Gastrocnemius medialis (tissue), 4 donors: ENCODE measurements at regions not wholly inside any gene's neighbourhood (a gene's known extent, or its start where the extent isn't known, plus 50 kb on each side); places are given as distances from the start of the nearest gene placed in this dataset.

Experiments
- CTCF ChIP-seq, 5 experiments: fragments of 450-650 bp in 3 of 5; fragments of 200-600 bp in 2 of 5; sonication (generic) in 2 of 5; IDR thresholded peaks in 4 of 5; conservative IDR thresholded peaks in 1 of 5; 1 replicate in 4 of 5; 2 replicates in 1 of 5; pipeline ENCODE4 v1.5.1; 2016 to 2019; ENCODE audit warnings: antibody characterized with exemption in 5 of 5, mild to moderate bottlenecking in 3 of 5, moderate library complexity in 3 of 5
- POLR2A ChIP-seq, 2 donors: fragments of 450-650 bp; IDR thresholded peaks; one replicate each; pipeline ENCODE4 v1.6.1; 2017; ENCODE audit warnings: antibody characterized with exemption in 2 of 2, mild to moderate bottlenecking in 2 of 2, moderate library complexity in 2 of 2

- TF ChIP-seq POLR2A (IDR thresholded peaks at IDR 0.05) (no peak), CTCF (IDR thresholded peaks at IDR 0.05 in 4 of 5, conservative IDR thresholded peaks at IDR 0.05 in 1 of 5) (no peak)
These were observed 82.0 kb upstream of the ASIC2 start for GRCh38 chr17:33375103-33375502.
